ENCODE measurements at regions not wholly inside any gene's neighbourhood (a gene's known extent, or its start where the extent isn't known, plus 50 kb on each side); places are given as distances from the start of the nearest gene placed in this dataset.
A peak's percentile ranks its signal among the peaks of the same experiment; 100 is the strongest.

DNA sequence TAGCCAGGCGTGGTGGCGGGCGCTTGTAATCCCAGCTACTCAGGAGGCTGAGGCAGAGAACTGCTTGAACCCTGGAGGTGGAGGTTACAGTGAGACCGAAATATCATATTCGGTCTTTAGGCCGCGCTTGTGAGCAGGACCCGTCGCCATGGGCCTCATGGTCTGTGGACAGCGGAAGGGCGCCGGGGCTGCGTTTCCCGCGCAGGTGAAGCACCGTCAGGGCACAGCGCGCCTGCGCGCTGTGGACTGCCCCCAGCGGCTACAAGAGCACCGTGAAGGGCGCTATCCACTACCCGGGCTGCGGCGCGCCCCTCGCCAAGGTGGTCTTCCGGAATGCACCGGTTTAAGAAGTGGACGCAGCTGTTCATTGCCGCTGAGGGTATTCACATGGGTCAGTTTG lies 482.0 kb upstream of the NAALADL2 start:
- TF ChIP-seq POLR2AphosphoS5 (IDR thresholded peaks at IDR 0.05; ENCODE audit: borderline replicate concordance, low read depth, low read length) (no peak), EZH2 (IDR thresholded peaks at IDR 0.05) (no peak), FOXP2 (optimal IDR thresholded peaks at IDR 0.05; ENCODE audit: control extremely low read depth, extremely low read length, insufficient read depth) (no peak)
- H3K36me3 ChIP-seq (ENCODE audit: insufficient read depth, low read length), result no peaks in the 10 kb centered on the region
- no peaks in the 10 kb centered on the region for H3K9me3 ChIP-seq (ENCODE audit: low read depth, low read length)
- no peak overlapping the region for H3K9ac ChIP-seq (ENCODE audit: insufficient read length)
- H3K4me3 ChIP-seq, result no peak overlapping the region
- no peak overlapping the region for H3K27ac ChIP-seq
- DNase-seq (ENCODE audit: low read depth, low spot score), result no peak

DNA sequence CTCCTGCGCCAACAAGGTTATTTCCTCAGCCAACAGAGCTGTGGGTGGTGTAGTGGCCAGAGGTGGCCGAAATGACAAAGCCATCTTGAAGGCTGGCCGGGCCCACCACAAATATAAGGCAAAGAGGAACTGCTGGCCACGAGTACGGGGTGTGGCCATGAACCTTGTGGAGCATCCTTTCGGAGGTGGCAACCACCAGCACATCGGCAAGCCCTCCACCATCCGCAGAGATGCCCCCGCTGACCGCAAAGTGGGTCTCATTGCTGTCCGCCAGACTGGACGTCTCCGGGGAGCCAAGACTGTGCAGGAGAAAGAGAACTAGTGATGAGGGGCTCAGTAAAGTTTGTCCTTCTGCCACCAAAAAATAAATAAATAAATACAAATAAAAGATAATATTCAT lies 481.4 kb upstream of the NAALADL2 start:
- no peak for TF ChIP-seq FOXP2 (optimal IDR thresholded peaks at IDR 0.05; ENCODE audit: control extremely low read depth, extremely low read length, insufficient read depth)
- no peak for TF ChIP-seq POLR2AphosphoS5 (IDR thresholded peaks at IDR 0.05; ENCODE audit: borderline replicate concordance, low read depth, low read length)
- no peak for TF ChIP-seq EZH2 (IDR thresholded peaks at IDR 0.05)

DNA sequence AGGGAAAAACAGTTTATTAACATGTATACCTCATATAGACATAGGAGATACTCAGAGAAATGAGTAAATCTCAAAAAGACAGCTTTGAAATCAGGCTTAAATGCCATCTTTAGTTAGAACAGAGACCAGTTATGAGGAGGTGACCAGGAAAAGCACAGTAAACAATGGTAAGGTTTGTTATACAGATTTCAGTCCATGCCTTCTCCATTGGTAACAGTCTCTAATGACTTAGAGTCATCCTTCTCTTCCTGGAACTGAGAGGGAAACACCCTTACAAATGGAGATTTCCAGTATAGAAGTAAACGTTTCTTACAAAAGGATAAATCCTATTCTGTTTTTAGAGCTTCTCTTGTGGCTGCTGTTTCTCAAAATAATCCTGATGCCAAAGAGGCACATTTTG lies 476.3 kb upstream of the NAALADL2 start:
- no peak overlapping the region; the same call in 1 of the 2 replicates for H3K27ac ChIP-seq

More for the DNA sequence above, 481.4 kb upstream of the NAALADL2 start:
- H3K4me3 ChIP-seq, result no peak overlapping the region
- no peak overlapping the region for H3K27ac ChIP-seq
- no peaks in the 10 kb centered on the region for H3K9me3 ChIP-seq (ENCODE audit: low read depth, low read length)
- H3K36me3 ChIP-seq (ENCODE audit: insufficient read depth, low read length), result no peaks in the 10 kb centered on the region
- no peak for DNase-seq (ENCODE audit: low read depth, low spot score)
- no peak overlapping the region for H3K9ac ChIP-seq (ENCODE audit: insufficient read length)

DNA sequence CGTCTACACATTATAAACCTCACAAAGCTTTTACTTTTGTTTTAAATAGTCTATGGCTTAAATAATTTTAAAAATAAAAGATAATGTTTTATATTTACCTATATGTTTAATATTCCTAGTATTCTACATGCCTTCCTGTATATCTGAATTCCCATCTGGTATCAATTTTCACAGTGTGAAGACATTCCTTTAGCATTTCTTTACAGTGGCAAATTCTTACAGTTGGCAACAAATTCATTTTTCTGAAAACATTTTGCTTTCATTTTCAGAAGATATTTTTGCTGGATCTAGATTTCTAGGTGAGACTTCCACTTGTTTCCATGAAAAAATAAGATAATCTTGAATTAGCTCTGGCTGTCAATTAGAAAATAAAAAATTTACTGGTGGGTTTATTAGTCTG lies 471.4 kb upstream of the NAALADL2 start:
- DNase-seq (ENCODE audit: low read depth, low spot score), result peak; percentile 40
- peaks cover 7% of the 10 kb centered on the region; the same call in 1 of the 2 replicates for H3K9me3 ChIP-seq (ENCODE audit: low read depth, low read length)
- H3K27ac ChIP-seq, result peak overlapping the region; percentile 89
- no peak overlapping the region for H3K9ac ChIP-seq (ENCODE audit: insufficient read length)
- no peaks in the 10 kb centered on the region for H3K36me3 ChIP-seq (ENCODE audit: insufficient read depth, low read length)
- H3K4me3 ChIP-seq, result no peak overlapping the region
- no peak for TF ChIP-seq FOXP2 (optimal IDR thresholded peaks at IDR 0.05; ENCODE audit: control extremely low read depth, extremely low read length, insufficient read depth)
- TF ChIP-seq POLR2AphosphoS5 (IDR thresholded peaks at IDR 0.05; ENCODE audit: borderline replicate concordance, low read depth, low read length), result no peak
- TF ChIP-seq EZH2 (IDR thresholded peaks at IDR 0.05), result no peak

More for the DNA sequence above, 476.3 kb upstream of the NAALADL2 start:
- Histone ChIP-seq H3K36me3 (ENCODE audit: insufficient read depth, low read length) (no peaks in the 10 kb centered on the region), H3K9me3 (ENCODE audit: low read depth, low read length) (peaks cover 7% of the 10 kb centered on the region; the same call in 1 of the 2 replicates), H3K9ac (ENCODE audit: insufficient read length) (no peak overlapping the region), H3K4me3 (no peak overlapping the region)
- no peak for DNase-seq (ENCODE audit: low read depth, low spot score)
- no peak for TF ChIP-seq FOXP2 (optimal IDR thresholded peaks at IDR 0.05; ENCODE audit: control extremely low read depth, extremely low read length, insufficient read depth)

DNA sequence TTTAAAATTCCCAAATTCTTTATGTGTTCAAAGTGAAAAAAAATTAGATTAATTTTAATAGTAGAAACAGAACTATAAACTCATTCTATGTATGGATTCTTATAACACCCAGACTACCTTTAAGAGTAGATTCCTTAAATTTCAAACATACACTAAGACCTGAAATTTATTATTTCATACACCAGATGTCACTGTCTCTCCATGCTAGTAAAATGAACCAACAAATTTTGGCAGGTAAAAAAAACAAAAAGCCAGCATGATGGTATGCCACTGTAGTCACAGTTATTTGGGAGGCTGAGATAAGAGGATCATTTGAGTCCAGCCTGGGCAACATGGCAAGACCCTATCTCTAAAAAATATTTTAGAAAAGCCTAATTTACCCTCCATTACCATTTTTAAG lies 461.3 kb upstream of the NAALADL2 start:
- TF ChIP-seq POLR2AphosphoS5 (IDR thresholded peaks at IDR 0.05; ENCODE audit: borderline replicate concordance, low read depth, low read length) (no peak), FOXP2 (optimal IDR thresholded peaks at IDR 0.05; ENCODE audit: control extremely low read depth, extremely low read length, insufficient read depth) (no peak), EZH2 (IDR thresholded peaks at IDR 0.05) (no peak)
- no peak overlapping the region for H3K27ac ChIP-seq
- no peaks in the 10 kb centered on the region for H3K36me3 ChIP-seq (ENCODE audit: insufficient read depth, low read length)
- no peak overlapping the region for H3K9ac ChIP-seq (ENCODE audit: insufficient read length)
- H3K9me3 ChIP-seq (ENCODE audit: low read depth, low read length), result peaks cover 6% of the 10 kb centered on the region; the same call in 1 of the 2 replicates
- DNase-seq (ENCODE audit: low read depth, low spot score), result peak; percentile 47
- no peak overlapping the region for H3K4me3 ChIP-seq

DNA sequence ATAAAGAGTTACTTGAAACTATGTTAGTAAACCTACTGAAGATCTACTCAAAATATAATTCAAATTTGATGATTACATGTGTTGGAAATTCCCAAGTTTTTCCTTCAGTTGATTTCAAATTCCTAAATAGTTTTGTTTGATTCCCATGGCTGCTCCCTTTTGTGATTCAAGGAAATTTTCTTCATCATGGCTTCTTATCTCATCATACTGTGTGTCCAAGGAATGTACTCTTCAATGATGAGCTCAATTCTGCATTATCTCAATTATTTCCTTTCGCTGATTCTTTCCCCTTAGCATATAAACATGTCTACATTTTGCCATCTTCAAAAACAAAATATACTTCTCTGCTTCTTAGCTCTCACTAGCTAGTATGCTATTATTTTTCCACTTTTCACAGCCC lies 460.4 kb upstream of the NAALADL2 start:
- no peaks in the 10 kb centered on the region for H3K36me3 ChIP-seq (ENCODE audit: insufficient read depth, low read length)
- no peak overlapping the region for H3K27ac ChIP-seq
- no peak overlapping the region for H3K9ac ChIP-seq (ENCODE audit: insufficient read length)
- H3K9me3 ChIP-seq (ENCODE audit: low read depth, low read length), result peaks cover 6% of the 10 kb centered on the region; the same call in 1 of the 2 replicates
- DNase-seq (ENCODE audit: low read depth, low spot score), result no peak
- TF ChIP-seq FOXP2 (optimal IDR thresholded peaks at IDR 0.05; ENCODE audit: control extremely low read depth, extremely low read length, insufficient read depth) (no peak), POLR2AphosphoS5 (IDR thresholded peaks at IDR 0.05; ENCODE audit: borderline replicate concordance, low read depth, low read length) (no peak), EZH2 (IDR thresholded peaks at IDR 0.05) (no peak)
- H3K4me3 ChIP-seq, result no peak overlapping the region

DNA sequence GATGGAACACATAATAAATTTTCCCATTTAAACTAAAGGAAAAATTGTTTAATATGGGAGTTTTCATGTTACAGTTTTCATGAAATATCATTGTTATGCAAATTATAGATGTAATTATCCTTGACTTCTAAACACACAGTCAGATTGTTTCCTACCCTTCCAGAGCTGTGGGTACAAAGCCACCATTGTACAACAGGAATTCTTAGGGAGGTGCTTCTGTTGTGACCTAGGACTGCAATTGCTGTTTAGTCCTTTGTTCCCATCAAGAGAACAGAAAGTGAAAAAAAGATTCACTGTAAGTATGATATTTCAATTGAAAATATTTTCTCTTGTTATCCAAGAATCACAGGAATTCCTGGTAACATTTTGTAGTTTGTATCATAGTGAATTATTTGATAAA lies 455.3 kb upstream of the NAALADL2 start:
- H3K9ac ChIP-seq (ENCODE audit: insufficient read length), result no peak overlapping the region
- no peak for DNase-seq (ENCODE audit: low read depth, low spot score)
- H3K27ac ChIP-seq, result no peak overlapping the region
- H3K9me3 ChIP-seq (ENCODE audit: low read depth, low read length), result peaks cover 6% of the 10 kb centered on the region; the same call in 1 of the 2 replicates
- TF ChIP-seq EZH2 (IDR thresholded peaks at IDR 0.05) (no peak), POLR2AphosphoS5 (IDR thresholded peaks at IDR 0.05; ENCODE audit: borderline replicate concordance, low read depth, low read length) (no peak), FOXP2 (optimal IDR thresholded peaks at IDR 0.05; ENCODE audit: control extremely low read depth, extremely low read length, insufficient read depth) (no peak)
- no peak overlapping the region for H3K4me3 ChIP-seq
- H3K36me3 ChIP-seq (ENCODE audit: insufficient read depth, low read length), result no peaks in the 10 kb centered on the region

DNA sequence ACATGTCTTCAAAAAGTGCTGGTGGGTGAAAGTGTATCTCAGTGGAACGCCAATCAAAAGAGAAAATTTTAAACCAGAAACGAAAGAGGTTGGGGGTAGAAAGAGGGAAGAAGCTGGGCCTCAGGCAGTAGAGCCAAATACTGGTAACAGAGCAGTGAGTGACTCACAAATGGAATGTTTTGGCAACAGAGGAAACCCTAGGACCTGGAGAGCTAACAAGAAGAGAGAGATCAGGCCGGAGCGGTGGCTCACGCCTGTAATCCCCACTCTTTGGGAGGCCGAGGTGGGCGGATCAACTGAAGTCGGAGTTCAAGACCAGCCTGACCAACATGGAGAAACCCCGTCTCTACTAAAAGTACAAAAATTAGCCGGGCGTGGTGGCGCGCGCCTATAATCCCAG lies 450.8 kb upstream of the NAALADL2 start:
- TF ChIP-seq EZH2 (IDR thresholded peaks at IDR 0.05) (no peak), FOXP2 (optimal IDR thresholded peaks at IDR 0.05; ENCODE audit: control extremely low read depth, extremely low read length, insufficient read depth) (no peak), POLR2AphosphoS5 (IDR thresholded peaks at IDR 0.05; ENCODE audit: borderline replicate concordance, low read depth, low read length) (no peak)
- H3K9me3 ChIP-seq (ENCODE audit: low read depth, low read length), result no peaks in the 10 kb centered on the region
- DNase-seq (ENCODE audit: low read depth, low spot score), result no peak

DNA sequence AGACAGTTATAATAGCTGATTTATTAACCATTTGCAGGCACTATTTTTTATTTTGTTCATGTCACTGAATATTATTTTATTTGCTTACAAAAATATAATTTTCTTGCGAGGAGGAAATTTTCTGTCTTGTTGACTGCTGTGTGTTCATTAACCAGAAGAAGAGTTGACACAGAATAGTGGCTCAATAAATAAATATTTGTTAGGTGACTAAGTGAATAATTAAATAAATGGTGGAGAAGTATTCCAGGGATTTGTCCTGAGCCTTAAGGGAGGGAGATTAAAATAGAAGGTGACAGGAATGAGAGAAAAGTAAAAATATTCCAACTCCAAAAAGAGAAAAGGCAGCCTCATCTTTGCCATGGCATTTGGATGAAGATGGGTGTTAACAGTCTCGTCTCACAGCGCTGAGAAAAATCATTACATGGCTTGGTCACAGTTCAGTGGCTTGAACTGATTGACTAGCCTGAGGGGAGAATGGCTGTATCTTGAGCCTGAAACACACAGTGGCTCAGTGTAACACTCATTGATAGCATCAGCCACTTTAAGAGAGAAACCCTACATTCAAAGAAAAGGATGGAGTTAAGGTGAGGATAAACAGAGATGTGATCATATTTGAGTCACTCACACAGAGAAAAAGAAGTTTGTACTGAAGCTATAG lies 449.9 kb upstream of the NAALADL2 start:
- DNase-seq (ENCODE audit: low read depth, low spot score), result no peak
- H3K36me3 ChIP-seq (ENCODE audit: insufficient read depth, low read length), result no peaks in the 10 kb centered on the region
- no peak for TF ChIP-seq FOXP2 (optimal IDR thresholded peaks at IDR 0.05; ENCODE audit: control extremely low read depth, extremely low read length, insufficient read depth)
- TF ChIP-seq POLR2AphosphoS5 (IDR thresholded peaks at IDR 0.05; ENCODE audit: borderline replicate concordance, low read depth, low read length), result no peak
- TF ChIP-seq EZH2 (IDR thresholded peaks at IDR 0.05), result no peak
- no peak overlapping the region for H3K4me3 ChIP-seq
- no peak overlapping the region for H3K9ac ChIP-seq (ENCODE audit: insufficient read length)
- no peak overlapping the region for H3K27ac ChIP-seq
- no peaks in the 10 kb centered on the region for H3K9me3 ChIP-seq (ENCODE audit: low read depth, low read length)

More for the DNA sequence above, 450.8 kb upstream of the NAALADL2 start:
- Histone ChIP-seq H3K4me3 (no peak overlapping the region), H3K36me3 (ENCODE audit: insufficient read depth, low read length) (no peaks in the 10 kb centered on the region), H3K27ac (no peak overlapping the region), H3K9ac (ENCODE audit: insufficient read length) (no peak overlapping the region)

All from SK-N-MC (cell line).